ENCODE measurements at regions not wholly inside any gene's neighbourhood (a gene's known extent, or its start where the extent isn't known, plus 50 kb on each side); places are given as distances from the start of the nearest gene placed in this dataset.

DNA sequence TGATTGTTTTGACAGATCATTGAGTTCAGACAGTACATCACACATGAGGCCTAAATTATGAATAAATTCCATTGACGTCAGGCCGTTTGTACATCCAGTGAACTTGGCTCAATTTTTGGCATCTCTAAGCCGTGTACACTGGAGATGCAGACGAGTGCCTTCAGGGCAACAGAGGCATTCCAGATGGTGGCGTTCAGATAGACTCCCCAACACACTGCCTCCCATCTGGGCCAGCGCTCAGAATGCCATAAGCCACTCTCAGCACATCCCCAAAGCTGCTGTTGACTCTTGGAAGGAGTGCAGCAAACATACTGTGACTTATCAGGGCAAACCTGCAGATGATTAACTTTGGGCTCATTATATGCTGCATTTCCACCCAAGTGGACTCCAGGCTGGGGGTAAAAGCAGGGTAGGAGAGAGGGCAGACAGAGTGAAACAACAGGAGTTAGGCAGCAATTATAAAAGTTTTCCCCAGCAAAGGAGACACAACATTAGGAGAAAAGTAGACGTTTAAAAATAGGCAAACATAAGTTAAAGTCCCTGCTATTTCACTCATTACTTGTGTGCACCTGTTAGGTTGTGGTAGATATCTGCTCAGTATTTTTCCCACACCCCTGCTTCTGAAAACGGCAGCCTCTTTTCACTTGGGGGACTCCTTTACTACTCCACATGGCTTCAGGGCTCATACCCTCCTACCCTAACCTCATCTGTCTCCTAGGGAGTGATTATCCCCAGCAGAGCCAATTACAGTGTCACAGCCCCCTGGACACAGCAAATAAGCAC is 60.2 kb upstream of the PDE3B start:
- DNase-seq (ENCODE audit: extremely low spot score, unreplicated experiment) = no peak
- Mint-ChIP-seq H3K27me3 (no peaks in the 10 kb centered on the region), H3K4me3 (peak overlapping the region; percentile 37), H3K9me3 (no peaks in the 10 kb centered on the region), H3K36me3 (no peaks in the 10 kb centered on the region), H3K27ac (peak overlapping the region; percentile 48), H3K4me1 (ENCODE audit: unreplicated experiment) (peaks cover 20% of the 10 kb centered on the region)
- TF ChIP-seq CTCF (conservative IDR thresholded peaks at IDR 0.05) = no peak

DNA sequence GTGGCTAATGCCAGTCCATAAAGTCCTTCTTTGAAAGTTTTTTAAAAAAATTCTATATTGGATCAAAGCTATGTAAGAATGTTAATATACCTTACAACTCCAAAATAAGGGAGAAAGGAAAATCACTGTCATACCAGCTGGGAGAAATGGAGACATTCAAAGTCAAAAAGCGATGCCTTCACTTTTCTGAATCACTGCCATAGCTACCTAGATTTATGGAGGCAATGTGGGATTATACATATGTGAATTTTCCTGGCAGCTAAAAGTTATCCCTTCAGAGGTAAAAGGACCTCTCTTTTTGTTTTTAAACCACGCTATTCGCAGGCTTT is 59.6 kb upstream of the PDE3B start:
- Mint-ChIP-seq H3K4me3 (no peak overlapping the region), H3K9me3 (no peaks in the 10 kb centered on the region), H3K4me1 (ENCODE audit: unreplicated experiment) (peaks cover 18% of the 10 kb centered on the region), H3K36me3 (no peaks in the 10 kb centered on the region), H3K27me3 (no peaks in the 10 kb centered on the region), H3K27ac (peak overlapping the region; percentile 48)
- TF ChIP-seq CTCF (conservative IDR thresholded peaks at IDR 0.05) = no peak
- DNase-seq (ENCODE audit: extremely low spot score, unreplicated experiment) = no peak

- no peaks in the 10 kb centered on the region for H3K9me3 Mint-ChIP-seq
- no peaks in the 10 kb centered on the region for H3K36me3 Mint-ChIP-seq
- peaks cover 16% of the 10 kb centered on the region for H3K4me1 Mint-ChIP-seq (ENCODE audit: unreplicated experiment)
- H3K4me3 Mint-ChIP-seq = no peak overlapping the region
- no peaks in the 10 kb centered on the region for H3K27me3 Mint-ChIP-seq
- no peak for TF ChIP-seq CTCF (conservative IDR thresholded peaks at IDR 0.05)
- DNase-seq (ENCODE audit: extremely low spot score, unreplicated experiment) = no peak
- peak overlapping the region; percentile 35 for H3K27ac Mint-ChIP-seq
These were observed 59.0 kb upstream of the PDE3B start for GRCh38 chr11:14584595-14584994.

DNA sequence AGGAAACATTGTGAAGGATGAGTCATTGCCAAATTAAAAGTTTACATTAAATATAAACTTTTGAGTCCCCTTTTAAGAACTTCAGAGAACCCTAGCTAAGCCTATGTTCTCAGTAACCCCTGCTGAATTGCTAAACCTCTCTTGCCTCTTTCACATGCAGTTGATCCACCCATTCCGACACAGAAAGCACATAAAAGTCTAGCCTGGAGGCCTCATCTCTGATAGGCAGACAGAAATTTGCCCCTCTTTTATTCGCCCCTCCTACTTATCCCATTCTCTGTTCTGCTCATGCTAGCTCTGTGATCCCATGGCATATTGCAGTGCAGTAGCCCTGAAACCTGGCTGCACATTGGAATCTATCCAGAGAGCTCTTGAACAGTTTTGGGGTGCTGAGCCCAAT is 58.2 kb upstream of the PDE3B start:
- Mint-ChIP-seq H3K36me3 (no peaks in the 10 kb centered on the region), H3K4me3 (no peak overlapping the region), H3K4me1 (ENCODE audit: unreplicated experiment) (peaks cover 16% of the 10 kb centered on the region), H3K27me3 (no peaks in the 10 kb centered on the region), H3K27ac (no peak overlapping the region), H3K9me3 (no peaks in the 10 kb centered on the region)
- TF ChIP-seq CTCF (conservative IDR thresholded peaks at IDR 0.05) = no peak
- DNase-seq (ENCODE audit: extremely low spot score, unreplicated experiment) = no peak

DNA sequence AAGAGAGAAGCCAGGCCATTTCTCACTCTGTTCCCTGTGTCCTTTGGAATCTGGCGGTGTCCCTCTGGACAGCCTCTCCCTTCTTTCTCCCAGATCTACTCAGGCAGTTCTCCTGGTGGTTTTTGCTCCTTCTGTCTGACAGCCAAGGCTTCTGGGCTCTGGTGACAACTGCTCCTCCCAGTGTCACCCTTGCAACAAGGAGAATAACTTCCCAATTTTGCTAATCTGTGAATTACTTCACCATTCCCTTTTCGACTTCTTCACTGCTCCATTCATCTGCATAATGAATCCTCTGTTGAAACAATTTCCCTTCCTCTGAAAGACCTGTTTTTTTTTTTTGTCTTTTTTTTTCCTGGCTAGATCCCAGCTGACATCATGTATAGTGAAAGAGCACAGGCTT is 56.3 kb upstream of the PDE3B start:
- H3K9me3 Mint-ChIP-seq = no peaks in the 10 kb centered on the region

More for the DNA sequence above, 56.3 kb upstream of the PDE3B start:
- peaks cover 16% of the 10 kb centered on the region for H3K4me1 Mint-ChIP-seq (ENCODE audit: unreplicated experiment)
- no peak overlapping the region for H3K4me3 Mint-ChIP-seq
- H3K36me3 Mint-ChIP-seq = no peaks in the 10 kb centered on the region
- H3K27me3 Mint-ChIP-seq = no peaks in the 10 kb centered on the region
- no peak overlapping the region for H3K27ac Mint-ChIP-seq
- DNase-seq (ENCODE audit: extremely low spot score, unreplicated experiment) = no peak
- TF ChIP-seq CTCF (conservative IDR thresholded peaks at IDR 0.05) = no peak
